ENCODE measurements at regions not wholly inside any gene's neighbourhood (a gene's known extent, or its start where the extent isn't known, plus 50 kb on each side); places are given as distances from the start of the nearest gene placed in this dataset.

DNA sequence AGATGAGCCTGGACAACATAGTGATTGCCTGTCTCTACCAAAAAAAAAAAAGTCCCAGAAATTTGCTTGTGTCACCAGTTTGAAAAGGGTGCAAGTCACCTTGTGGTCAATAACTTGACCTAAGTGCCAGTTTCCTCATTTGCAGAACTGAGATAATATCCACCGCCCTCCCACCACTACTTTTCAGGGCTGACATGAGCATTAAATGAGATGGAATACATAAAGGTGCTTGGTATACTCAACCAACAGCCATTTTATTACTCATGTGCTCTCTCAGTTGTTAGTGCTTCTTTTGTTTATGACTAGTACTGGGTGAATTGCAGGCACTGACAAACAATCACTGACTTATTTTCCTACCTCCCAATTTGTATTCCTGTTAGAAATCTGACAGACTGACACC is 340.5 kb upstream of the SATB1 start:
- TF ChIP-seq CTCF (IDR thresholded peaks at IDR 0.05) (no peak), ZFX (IDR thresholded peaks at IDR 0.05; ENCODE audit: borderline replicate concordance) (no peak)
